Caco-2 (cell line): ENCODE measurements at regions not wholly inside any gene's neighbourhood (a gene's known extent, or its start where the extent isn't known, plus 50 kb on each side); places are given as distances from the start of the nearest gene placed in this dataset.

Experiments used
- BruUV-seq: library from RNA; stranded (reverse); fragments of 400-500 nt; replicated peaks from 2 replicates; lab custom pipeline; 2021; lab: Mats Ljungman, UMichigan
- CTCF ChIA-PET: fragments of 300-600 bp; sonication (Branson Sonifier 250); formaldehyde crosslinking; loops from one replicate; lab custom pipeline; 2022; ENCODE audit warnings: antibody characterized with exemption; lab: Charles Lee
- POLR2A ChIA-PET: fragments of 300-600 bp; sonication (Branson Sonifier 250); formaldehyde crosslinking; loops from one replicate; lab custom pipeline; 2022; ENCODE audit warnings: antibody characterized with exemption; lab: Charles Lee
- DNase-seq, 2 experiments: peaks; one replicate each; pipeline versions ENCODE4 v3.0.0 to v3.0.0-alpha.2; 2020 to 2022
- H3K27me3 ChIP-seq: replicated peaks from 2 replicates; pipeline ENCODE4 v1.6.0; 2011; ENCODE audit warnings: low read length; ENCODE audit not compliant: control insufficient read depth, insufficient read depth
- H3K36me3 ChIP-seq: 2 replicates; pipeline ENCODE4 v1.5.1; 2011; ENCODE audit warnings: low read length; ENCODE audit not compliant: control insufficient read depth, insufficient read depth
- H3K4me1 ChIP-seq: fragments of 250-450 bp; sonication (Bioruptor Pico); 2 replicates; pipeline ENCODE4 v1.5.1; 2020; ENCODE audit warnings: mild to moderate bottlenecking
- H3K4me3 ChIP-seq: 2 replicates; pipeline ENCODE4 v1.5.1; 2011; ENCODE audit warnings: low read depth, mild to moderate bottlenecking, control low read depth, low read length
- H3K9me3 ChIP-seq: fragments of 250-450 bp; sonication (Bioruptor Pico); 2 replicates; pipeline ENCODE4 v1.5.1; 2020; ENCODE audit warnings: mild to moderate bottlenecking, moderate library complexity
- H3K27ac Mint-ChIP-seq: one replicate; pipeline ENCODE4 v1.8.0; 2022; ENCODE audit warnings: mixed read lengths; ENCODE audit not compliant: unreplicated experiment
- H3K27me3 Mint-ChIP-seq: one replicate; pipeline ENCODE4 v1.8.0; 2022; ENCODE audit warnings: mixed read lengths; ENCODE audit not compliant: insufficient read depth, unreplicated experiment
- H3K36me3 Mint-ChIP-seq: one replicate; pipeline ENCODE4 v1.8.0; 2022; ENCODE audit warnings: mild to moderate bottlenecking, mixed read lengths; ENCODE audit not compliant: insufficient read depth, unreplicated experiment
- H3K4me1 Mint-ChIP-seq: one replicate; pipeline ENCODE4 v1.8.0; 2022; ENCODE audit warnings: low read depth, mixed read lengths; ENCODE audit not compliant: unreplicated experiment
- H3K4me3 Mint-ChIP-seq: one replicate; pipeline ENCODE4 v1.8.0; 2022; ENCODE audit warnings: mild to moderate bottlenecking, moderate library complexity, mixed read lengths; ENCODE audit not compliant: unreplicated experiment
- H3K9me3 Mint-ChIP-seq: one replicate; pipeline ENCODE4 v1.8.0; 2022; ENCODE audit warnings: mixed read lengths; ENCODE audit not compliant: unreplicated experiment
- intact Hi-C: fragments of 100-400 bp; cut with micrococcal nuclease; formaldehyde crosslinking; loops from one replicate; pipeline ENCODE4 v1.10.0; 2022; ENCODE audit not compliant: unreplicated experiment
- TF ChIP-seq, protein P1 (sequence below), 2 experiments: fragments of 200-600 bp in 1 of 2; IDR thresholded peaks; 1 replicate in 1 of 2; 2 replicates in 1 of 2; pipeline versions ENCODE4 v1.5.1 to v1.8.0; 2011 to 2022; ENCODE audit warnings: antibody characterized with exemption in 1 of 2, control low read depth in 1 of 2, inconsistent platforms in 1 of 2, low read depth in 1 of 2, low read length in 1 of 2, mild to moderate bottlenecking in 1 of 2, moderate library complexity in 1 of 2; ENCODE audit not compliant: insufficient read depth in 1 of 2, severe bottlenecking in 1 of 2, unreplicated experiment in 1 of 2

GRCh38 chrX:94743478-94743877 lies 1069.5 kb downstream of the FAM133A start:
- POLR2A ChIA-PET = no interaction called here
- H3K4me1 ChIP-seq = no peaks in the 10 kb centered on the region
- no peaks in the 10 kb centered on the region for H3K4me1 Mint-ChIP-seq
- DNase-seq = no peak
- CTCF ChIA-PET = no interaction called here
- H3K36me3 Mint-ChIP-seq = no peaks in the 10 kb centered on the region
- H3K9me3 Mint-ChIP-seq = no peaks in the 10 kb centered on the region
- H3K9me3 ChIP-seq = no peaks in the 10 kb centered on the region
- H3K36me3 ChIP-seq = no peaks in the 10 kb centered on the region
- no peak overlapping the region for H3K4me3 ChIP-seq
- no peak overlapping the region for H3K27ac Mint-ChIP-seq
- intact Hi-C loops = no loop called here
- TF ChIP-seq, protein P1, sequence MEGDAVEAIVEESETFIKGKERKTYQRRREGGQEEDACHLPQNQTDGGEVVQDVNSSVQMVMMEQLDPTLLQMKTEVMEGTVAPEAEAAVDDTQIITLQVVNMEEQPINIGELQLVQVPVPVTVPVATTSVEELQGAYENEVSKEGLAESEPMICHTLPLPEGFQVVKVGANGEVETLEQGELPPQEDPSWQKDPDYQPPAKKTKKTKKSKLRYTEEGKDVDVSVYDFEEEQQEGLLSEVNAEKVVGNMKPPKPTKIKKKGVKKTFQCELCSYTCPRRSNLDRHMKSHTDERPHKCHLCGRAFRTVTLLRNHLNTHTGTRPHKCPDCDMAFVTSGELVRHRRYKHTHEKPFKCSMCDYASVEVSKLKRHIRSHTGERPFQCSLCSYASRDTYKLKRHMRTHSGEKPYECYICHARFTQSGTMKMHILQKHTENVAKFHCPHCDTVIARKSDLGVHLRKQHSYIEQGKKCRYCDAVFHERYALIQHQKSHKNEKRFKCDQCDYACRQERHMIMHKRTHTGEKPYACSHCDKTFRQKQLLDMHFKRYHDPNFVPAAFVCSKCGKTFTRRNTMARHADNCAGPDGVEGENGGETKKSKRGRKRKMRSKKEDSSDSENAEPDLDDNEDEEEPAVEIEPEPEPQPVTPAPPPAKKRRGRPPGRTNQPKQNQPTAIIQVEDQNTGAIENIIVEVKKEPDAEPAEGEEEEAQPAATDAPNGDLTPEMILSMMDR (IDR thresholded peaks at IDR 0.05; ENCODE audit: insufficient read depth in 1 of 2, low read depth in 1 of 2, low read length in 1 of 2, severe bottlenecking in 1 of 2, unreplicated experiment in 1 of 2) = no peak
- H3K27me3 ChIP-seq = no peaks in the 10 kb centered on the region
- H3K27me3 Mint-ChIP-seq = no peaks in the 10 kb centered on the region
- no TSS peak for BruUV-seq
- no peak overlapping the region for H3K4me3 Mint-ChIP-seq

- no TSS peak for BruUV-seq
- Mint-ChIP-seq H3K27me3 (no peaks in the 10 kb centered on the region), H3K27ac (no peak overlapping the region)
Observed at GRCh38 chrX:94744786-94745185, 1070.8 kb downstream of the FAM133A start.

GRCh38 chrX:94751611-94752010 lies 1077.6 kb downstream of the FAM133A start:
- Histone ChIP-seq H3K9me3 (no peaks in the 10 kb centered on the region), H3K36me3 (no peaks in the 10 kb centered on the region), H3K4me1 (no peaks in the 10 kb centered on the region), H3K4me3 (no peak overlapping the region), H3K27me3 (no peaks in the 10 kb centered on the region)
- ChIA-PET POLR2A (no interaction called here), CTCF (no interaction called here)
- Mint-ChIP-seq H3K27ac (no peak overlapping the region), H3K36me3 (no peaks in the 10 kb centered on the region), H3K4me1 (no peaks in the 10 kb centered on the region), H3K27me3 (no peaks in the 10 kb centered on the region), H3K9me3 (no peaks in the 10 kb centered on the region), H3K4me3 (no peak overlapping the region)
- no peak for DNase-seq
- intact Hi-C loops = no loop called here
- BruUV-seq = no TSS peak
- TF ChIP-seq, protein P1 (IDR thresholded peaks at IDR 0.05; ENCODE audit: insufficient read depth in 1 of 2, low read depth in 1 of 2, low read length in 1 of 2, severe bottlenecking in 1 of 2, unreplicated experiment in 1 of 2) = no peak

More at GRCh38 chrX:94744786-94745185, 1070.8 kb downstream of the FAM133A start:
- no peaks in the 10 kb centered on the region for H3K4me1 Mint-ChIP-seq
- Histone ChIP-seq H3K9me3 (no peaks in the 10 kb centered on the region), H3K4me3 (no peak overlapping the region), H3K27me3 (no peaks in the 10 kb centered on the region), H3K36me3 (no peaks in the 10 kb centered on the region), H3K4me1 (no peaks in the 10 kb centered on the region)
- no peak for DNase-seq
- H3K9me3 Mint-ChIP-seq = no peaks in the 10 kb centered on the region
- TF ChIP-seq, protein P1 (IDR thresholded peaks at IDR 0.05; ENCODE audit: insufficient read depth in 1 of 2, low read depth in 1 of 2, low read length in 1 of 2, severe bottlenecking in 1 of 2, unreplicated experiment in 1 of 2) = no peak
- no peaks in the 10 kb centered on the region for H3K36me3 Mint-ChIP-seq
- intact Hi-C loops = no loop called here
- CTCF ChIA-PET = no interaction called here
- H3K4me3 Mint-ChIP-seq = no peak overlapping the region
- POLR2A ChIA-PET = no interaction called here
